Thyroid gland (tissue), 4 donors: ENCODE measurements at regions not wholly inside any gene's neighbourhood (a gene's known extent, or its start where the extent isn't known, plus 50 kb on each side); places are given as distances from the start of the nearest gene placed in this dataset.

ENCODE experiments used
- DNase-seq, 2 donors: peaks; one replicate each; pipeline ENCODE4 v3.0.0-alpha.2; 2019
- H3K27ac ChIP-seq, 3 donors: fragments of 200-600 bp; sonication (generic); 1 replicate in 2 of 3; 2 replicates in 1 of 3; pipeline ENCODE4 v1.5.1; 2016 to 2019; ENCODE audit warnings: mild to moderate bottlenecking in 1 of 3, moderate library complexity in 1 of 3
- H3K27me3 ChIP-seq: fragments of 200-600 bp; sonication (generic); one replicate; pipeline ENCODE4 v1.5.1; 2019
- H3K36me3 ChIP-seq, 2 donors: fragments of 200-600 bp; sonication (generic); one replicate each; pipeline ENCODE4 v1.5.1; 2016 to 2019
- H3K4me1 ChIP-seq, 2 donors: fragments of 200-600 bp; sonication (generic); one replicate each; pipeline ENCODE4 v1.5.1; 2017 to 2019
- H3K4me3 ChIP-seq, 3 donors: fragments of 200-600 bp; sonication (generic); replicated peaks in 1 of 3; 1 replicate in 2 of 3; 2 replicates in 1 of 3; pipeline ENCODE4 v1.5.1; 2016; ENCODE audit warnings: mild to moderate bottlenecking in 1 of 3
- H3K9me3 ChIP-seq: fragments of 200-600 bp; sonication (generic); one replicate; pipeline ENCODE4 v1.5.1; 2017
- CTCF ChIP-seq, 6 experiments: fragments of 200-600 bp in 3 of 6; fragments of 450-650 bp in 3 of 6; sonication (generic) in 3 of 6; IDR thresholded peaks; one replicate each; pipeline ENCODE4 v1.5.1; 2016 to 2019; ENCODE audit warnings: antibody characterized with exemption in 6 of 6, mild to moderate bottlenecking in 2 of 6, inconsistent platforms in 1 of 6, moderate library complexity in 1 of 6
- POLR2A ChIP-seq, 2 donors: fragments of 450-650 bp; IDR thresholded peaks; one replicate each; pipeline ENCODE4 v1.6.1; 2017; ENCODE audit warnings: antibody characterized with exemption in 2 of 2, mild to moderate bottlenecking in 2 of 2, moderate library complexity in 1 of 2
- WGBS, 2 donors: methylation state at CpG; one replicate each; pipeline ENCODE4 v1.1.5; 2017; 5-methylcytosine and 5-hydroxymethylcytosine counted together
- intact Hi-C: fragments of 100-400 bp; cut with DNase I; formaldehyde crosslinking; loops from one replicate; pipeline ENCODE4 v1.15.1; 2023

- no peaks in the 10 kb centered on the region for H3K27me3 ChIP-seq
- no peak for DNase-seq
- no peaks in the 10 kb centered on the region for H3K9me3 ChIP-seq
- no peaks in the 10 kb centered on the region for H3K4me1 ChIP-seq
- intact Hi-C loops, result no loop called here
- no peaks in the 10 kb centered on the region for H3K36me3 ChIP-seq
- H3K4me3 ChIP-seq, result no peak overlapping the region
- WGBS, 2 donors, result 91 to 93% methylated on average over 2 of the region's 2 CpGs
- no peak for TF ChIP-seq POLR2A (IDR thresholded peaks at IDR 0.05)
- no peak for TF ChIP-seq CTCF (IDR thresholded peaks at IDR 0.05)
- no peak overlapping the region for H3K27ac ChIP-seq
These were observed 117.0 kb upstream of the SYT6 start for GRCh38 chr1:114270718-114271117.

- no peak overlapping the region for H3K4me3 ChIP-seq
- 77 to 80% methylated on average over 2 of the region's 2 CpGs for WGBS, 2 donors
- no peak overlapping the region for H3K27ac ChIP-seq
These were observed 116.6 kb upstream of the SYT6 start for GRCh38 chr1:114270282-114270681.

GRCh38 chr1:114269539-114269938 lies 115.9 kb upstream of the SYT6 start:
- H3K27me3 ChIP-seq, result no peaks in the 10 kb centered on the region
- no peaks in the 10 kb centered on the region for H3K4me1 ChIP-seq
- no peaks in the 10 kb centered on the region for H3K36me3 ChIP-seq
- no peak for TF ChIP-seq POLR2A (IDR thresholded peaks at IDR 0.05)
- no peak for TF ChIP-seq CTCF (IDR thresholded peaks at IDR 0.05)
- no peaks in the 10 kb centered on the region for H3K9me3 ChIP-seq
- no peak for DNase-seq
- intact Hi-C loops, result no loop called here
- H3K27ac ChIP-seq, result no peak overlapping the region
- H3K4me3 ChIP-seq, result no peak overlapping the region
- 90 to 100% methylated on average over 2 of the region's 2 CpGs for WGBS, 2 donors

More at GRCh38 chr1:114270282-114270681, 116.6 kb upstream of the SYT6 start:
- Histone ChIP-seq H3K27me3 (no peaks in the 10 kb centered on the region), H3K9me3 (no peaks in the 10 kb centered on the region), H3K4me1 (no peaks in the 10 kb centered on the region), H3K36me3 (no peaks in the 10 kb centered on the region)
- TF ChIP-seq POLR2A (IDR thresholded peaks at IDR 0.05) (no peak), CTCF (IDR thresholded peaks at IDR 0.05) (no peak)
- intact Hi-C loops, result no loop called here
- DNase-seq, result no peak

- DNase-seq, result no peak
- H3K9me3 ChIP-seq, result no peaks in the 10 kb centered on the region
- no peak overlapping the region for H3K27ac ChIP-seq
- no peaks in the 10 kb centered on the region for H3K4me1 ChIP-seq
- 90% methylated on average over 3 of the region's 3 CpGs for WGBS, 2 donors
- no peaks in the 10 kb centered on the region for H3K27me3 ChIP-seq
- intact Hi-C loops, result no loop called here
- no peaks in the 10 kb centered on the region for H3K36me3 ChIP-seq
- no peak overlapping the region for H3K4me3 ChIP-seq
- TF ChIP-seq POLR2A (IDR thresholded peaks at IDR 0.05) (no peak), CTCF (IDR thresholded peaks at IDR 0.05) (no peak)
These were observed 109.7 kb upstream of the SYT6 start for GRCh38 chr1:114263343-114263742.

- DNase-seq, result no peak
- intact Hi-C loops, result no loop called here
- no peaks in the 10 kb centered on the region for H3K9me3 ChIP-seq
- H3K36me3 ChIP-seq, result no peaks in the 10 kb centered on the region
- no peak overlapping the region for H3K4me3 ChIP-seq
- H3K27me3 ChIP-seq, result no peaks in the 10 kb centered on the region
- H3K4me1 ChIP-seq, result no peaks in the 10 kb centered on the region
- no peak overlapping the region for H3K27ac ChIP-seq
- 57 to 62% methylated on average over 2 of the region's 2 CpGs for WGBS, 2 donors
- TF ChIP-seq CTCF (IDR thresholded peaks at IDR 0.05), result no peak
- TF ChIP-seq POLR2A (IDR thresholded peaks at IDR 0.05), result no peak
These were observed 108.7 kb upstream of the SYT6 start for GRCh38 chr1:114262337-114262736.
